Adipocyte (in vitro differentiated cells): ENCODE measurements at regions not wholly inside any gene's neighbourhood (a gene's known extent, or its start where the extent isn't known, plus 50 kb on each side); places are given as distances from the start of the nearest gene placed in this dataset.
"Not testable (repeated sequence)": the region's sequence is repeated elsewhere in the genome, so short reads cannot be mapped to it uniquely, and the experiment has no call there.

Source experiments
- DNase-seq: peaks from one replicate; pipeline ENCODE4 v3.0.0-alpha.2; 2015; ENCODE audit warnings: low read depth
- H3K27me3 ChIP-seq: replicated peaks from 2 replicates; pipeline ENCODE4 v1.7.0; 2013; ENCODE audit warnings: mild to moderate bottlenecking, low read length, moderate library complexity; ENCODE audit not compliant: control insufficient read depth, insufficient read depth
- H3K36me3 ChIP-seq: 2 replicates; pipeline ENCODE4 v1.7.0; 2013; ENCODE audit warnings: low read length, mild to moderate bottlenecking, moderate library complexity; ENCODE audit not compliant: control insufficient read depth, insufficient read depth, severe bottlenecking
- H3K4me1 ChIP-seq: 2 replicates; pipeline ENCODE4 v1.7.0; 2013; ENCODE audit warnings: mild to moderate bottlenecking, low read length, moderate library complexity; ENCODE audit not compliant: control insufficient read depth, insufficient read depth
- H3K4me3 ChIP-seq: 2 replicates; pipeline ENCODE4 v1.7.0; 2013; ENCODE audit warnings: mild to moderate bottlenecking, low read length, moderate library complexity
- H3K9ac ChIP-seq: 2 replicates; pipeline ENCODE4 v1.7.0; 2013; ENCODE audit warnings: mild to moderate bottlenecking, low read length, moderate library complexity
- H3K9me3 ChIP-seq: 2 replicates; pipeline ENCODE4 v1.7.0; 2013; ENCODE audit warnings: mild to moderate bottlenecking, low read length, moderate library complexity; ENCODE audit not compliant: control insufficient read depth

DNA sequence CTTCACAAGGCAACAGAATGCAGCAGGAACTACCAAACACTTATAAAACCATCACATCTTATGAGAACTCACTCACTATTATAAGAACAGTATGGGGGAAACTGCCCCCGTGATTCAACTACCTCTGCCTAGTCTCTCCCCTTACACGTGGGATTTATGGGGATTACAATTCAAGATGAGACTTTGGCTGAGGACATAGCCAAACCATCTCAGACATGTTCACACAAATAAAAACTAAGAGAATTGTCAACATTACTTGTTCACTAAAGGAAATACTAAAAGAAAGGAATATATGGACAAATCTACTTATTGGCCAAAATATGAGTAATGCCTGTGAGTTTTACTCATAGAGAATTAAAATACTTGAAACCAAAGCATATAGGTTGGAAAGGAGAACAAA is 505.1 kb downstream of the IGSF11 start:
- Histone ChIP-seq H3K4me1 (no peaks in the 10 kb centered on the region), H3K9me3 (no peaks in the 10 kb centered on the region), H3K9ac (no peak overlapping the region), H3K4me3 (no peak overlapping the region), H3K36me3 (no peaks in the 10 kb centered on the region), H3K27me3 (no peaks in the 10 kb centered on the region)
- no peak for DNase-seq

DNA sequence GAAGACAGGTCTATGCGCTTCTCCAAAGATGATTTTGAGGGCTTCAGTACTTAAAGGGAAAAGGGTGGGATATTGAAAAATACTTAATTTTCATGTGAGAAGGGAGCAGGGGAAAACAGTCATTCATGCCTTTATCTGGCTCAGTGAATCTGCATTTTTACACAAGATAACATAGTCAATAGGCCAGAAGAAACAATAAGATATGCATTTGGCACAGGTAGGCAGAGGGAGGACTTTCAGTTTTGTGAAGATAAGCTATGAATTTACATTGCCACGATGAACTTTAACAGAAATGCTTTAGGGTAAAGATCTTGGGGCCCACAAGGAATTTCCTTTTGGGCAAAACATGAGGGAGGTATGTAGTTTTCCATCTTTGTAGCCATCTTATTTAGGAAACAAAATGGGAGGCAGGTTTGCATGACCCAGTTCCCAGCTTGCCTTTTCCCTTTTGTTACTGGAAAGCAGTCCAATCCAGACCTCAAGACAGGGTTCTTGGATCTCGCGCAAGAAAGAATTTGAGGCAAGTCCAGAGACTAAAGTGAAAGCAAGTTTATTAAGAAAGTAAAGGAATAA is 504.2 kb downstream of the IGSF11 start:
- no peak overlapping the region for H3K9ac ChIP-seq
- DNase-seq, result no peak
- H3K4me3 ChIP-seq, result no peak overlapping the region
- no peaks in the 10 kb centered on the region for H3K4me1 ChIP-seq
- no peaks in the 10 kb centered on the region for H3K27me3 ChIP-seq
- no peaks in the 10 kb centered on the region for H3K9me3 ChIP-seq
- no peaks in the 10 kb centered on the region for H3K36me3 ChIP-seq

DNA sequence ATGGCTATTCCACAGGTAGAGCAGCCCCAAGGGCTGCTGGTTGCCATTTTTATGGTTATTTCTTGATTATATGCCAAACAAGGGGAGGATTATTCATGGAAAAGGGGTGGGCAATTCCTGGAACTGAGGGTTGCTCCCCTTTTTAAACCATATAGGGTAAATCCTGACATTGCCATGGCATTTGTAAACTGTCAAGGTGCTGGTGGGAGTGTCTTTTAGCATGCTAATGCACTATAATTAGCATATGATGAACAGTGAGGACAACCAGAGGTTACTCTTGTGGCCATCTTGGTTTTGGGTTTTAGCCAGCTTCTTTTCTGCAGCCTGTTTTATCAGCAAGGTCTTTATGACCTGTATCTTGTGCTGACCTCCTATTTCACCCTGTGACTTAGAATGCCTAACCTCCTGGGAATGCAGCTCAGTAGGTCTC is 503.7 kb downstream of the IGSF11 start:
- DNase-seq, H3K9ac ChIP-seq, H3K4me3 ChIP-seq, H3K36me3 ChIP-seq, H3K9me3 ChIP-seq, H3K4me1 ChIP-seq, H3K27me3 ChIP-seq: not testable (repeated sequence)

DNA sequence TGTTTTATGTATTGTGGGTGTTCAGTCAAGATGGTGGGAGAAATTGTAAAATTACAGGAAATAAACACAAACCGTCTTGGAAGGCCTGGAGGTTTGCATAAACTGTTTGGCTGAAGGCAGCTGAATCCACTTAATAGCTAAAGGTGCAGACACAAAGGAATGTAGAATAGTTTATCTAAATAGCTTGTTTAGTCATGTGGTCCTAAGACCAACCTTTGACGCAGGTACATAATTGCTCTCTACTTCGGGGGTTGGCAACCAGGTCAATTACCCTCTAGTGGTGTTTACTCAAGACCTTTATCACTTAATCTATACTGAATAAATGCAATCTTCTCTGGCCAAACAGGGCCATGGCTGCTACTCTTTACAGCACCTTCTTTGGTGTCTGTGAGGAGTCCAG is 502.8 kb downstream of the IGSF11 start:
- H3K4me1 ChIP-seq, result no peaks in the 10 kb centered on the region
- no peak for DNase-seq
- no peaks in the 10 kb centered on the region for H3K27me3 ChIP-seq
- no peaks in the 10 kb centered on the region for H3K9me3 ChIP-seq
- no peak overlapping the region for H3K4me3 ChIP-seq
- H3K36me3 ChIP-seq, result no peaks in the 10 kb centered on the region
- no peak overlapping the region for H3K9ac ChIP-seq

DNA sequence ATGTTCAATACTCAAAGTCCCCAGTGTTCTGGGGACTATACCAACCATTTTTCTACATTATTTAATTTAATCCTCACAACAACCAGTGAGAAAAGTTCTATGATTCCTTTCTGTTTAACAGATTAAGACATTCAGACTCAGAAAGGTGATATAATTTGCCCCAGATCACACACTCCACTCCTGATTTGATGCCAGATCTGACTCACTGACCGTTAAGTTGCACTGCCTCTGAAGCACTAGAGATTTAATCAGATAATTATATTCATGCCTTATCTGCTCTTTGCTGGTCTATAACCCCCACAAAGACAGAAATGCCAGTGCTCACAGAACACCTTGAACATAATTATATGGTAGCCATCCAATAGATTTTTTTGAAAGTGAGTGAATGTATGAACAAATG is 501.0 kb downstream of the IGSF11 start:
- Histone ChIP-seq H3K36me3 (no peaks in the 10 kb centered on the region), H3K4me3 (no peak overlapping the region), H3K9ac (no peak overlapping the region), H3K4me1 (no peaks in the 10 kb centered on the region), H3K27me3 (no peaks in the 10 kb centered on the region), H3K9me3 (no peaks in the 10 kb centered on the region)
- no peak for DNase-seq

DNA sequence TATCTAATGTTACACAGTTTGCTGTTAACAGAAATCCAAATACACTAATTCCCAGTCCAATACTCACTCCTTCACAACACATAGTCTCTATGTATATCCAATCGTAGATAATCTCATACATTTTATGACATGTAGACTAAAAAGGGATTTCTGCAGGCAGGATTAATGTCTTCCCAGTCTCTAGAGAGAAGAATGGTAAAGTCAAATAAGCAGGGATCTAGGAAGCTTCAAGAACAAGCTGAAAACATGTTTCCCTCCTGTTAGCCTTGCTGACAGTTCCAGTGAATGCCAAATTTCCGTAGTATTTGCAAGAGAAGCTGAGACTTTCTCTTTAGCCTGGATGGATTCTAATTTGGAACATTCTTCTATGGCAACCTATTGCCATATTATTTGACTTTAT is 500.1 kb downstream of the IGSF11 start:
- Histone ChIP-seq H3K9me3 (no peaks in the 10 kb centered on the region), H3K4me1 (no peaks in the 10 kb centered on the region), H3K9ac (no peak overlapping the region), H3K27me3 (no peaks in the 10 kb centered on the region), H3K4me3 (no peak overlapping the region), H3K36me3 (no peaks in the 10 kb centered on the region)
- no peak for DNase-seq

DNA sequence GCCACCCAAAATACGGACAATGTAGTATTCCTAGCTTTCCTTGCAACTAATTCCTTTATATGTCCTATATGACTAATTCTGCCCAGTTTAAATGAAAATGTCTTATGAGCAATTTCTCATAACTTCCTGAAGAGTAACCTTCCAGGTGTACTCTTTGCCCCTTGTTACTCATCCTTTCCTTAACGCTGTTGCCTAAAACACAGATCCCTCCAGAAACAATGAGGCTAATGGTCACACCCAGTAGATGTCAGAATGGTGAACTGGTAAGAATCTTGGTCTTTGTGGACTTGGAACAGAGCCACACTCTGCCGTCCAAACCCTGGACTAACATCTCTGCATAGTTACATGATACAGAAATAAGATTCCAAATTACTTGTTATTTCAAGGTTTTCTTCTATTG is 497.9 kb downstream of the IGSF11 start:
- Histone ChIP-seq H3K4me1 (no peaks in the 10 kb centered on the region), H3K4me3 (no peak overlapping the region)
- no peak for DNase-seq

DNA sequence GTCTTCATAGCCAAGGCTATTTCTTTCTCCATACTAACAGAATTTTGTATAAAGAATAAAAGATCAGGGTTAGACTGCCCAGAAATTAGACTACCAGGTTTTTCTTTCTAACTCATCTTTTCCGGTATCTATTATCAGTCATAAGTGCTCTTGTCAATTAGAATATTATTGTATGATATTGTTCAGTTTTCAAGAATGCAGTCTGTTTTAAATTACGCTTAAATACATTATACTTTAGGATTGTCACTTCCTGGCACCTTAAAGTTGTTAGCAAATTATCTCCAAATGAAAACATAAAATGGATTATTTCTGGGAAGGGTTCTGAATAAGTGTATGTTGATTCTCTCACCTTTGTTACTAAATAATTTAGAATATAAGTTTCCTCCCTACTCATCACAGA is 497.2 kb downstream of the IGSF11 start:
- Histone ChIP-seq H3K4me3 (no peak overlapping the region), H3K4me1 (no peaks in the 10 kb centered on the region), H3K27me3 (no peaks in the 10 kb centered on the region), H3K9ac (no peak overlapping the region), H3K36me3 (no peaks in the 10 kb centered on the region), H3K9me3 (no peaks in the 10 kb centered on the region)
- no peak for DNase-seq

More for the DNA sequence above, 497.9 kb downstream of the IGSF11 start:
- H3K27me3 ChIP-seq, result no peaks in the 10 kb centered on the region
- no peaks in the 10 kb centered on the region for H3K36me3 ChIP-seq
- H3K9me3 ChIP-seq, result no peaks in the 10 kb centered on the region
- no peak overlapping the region for H3K9ac ChIP-seq

DNA sequence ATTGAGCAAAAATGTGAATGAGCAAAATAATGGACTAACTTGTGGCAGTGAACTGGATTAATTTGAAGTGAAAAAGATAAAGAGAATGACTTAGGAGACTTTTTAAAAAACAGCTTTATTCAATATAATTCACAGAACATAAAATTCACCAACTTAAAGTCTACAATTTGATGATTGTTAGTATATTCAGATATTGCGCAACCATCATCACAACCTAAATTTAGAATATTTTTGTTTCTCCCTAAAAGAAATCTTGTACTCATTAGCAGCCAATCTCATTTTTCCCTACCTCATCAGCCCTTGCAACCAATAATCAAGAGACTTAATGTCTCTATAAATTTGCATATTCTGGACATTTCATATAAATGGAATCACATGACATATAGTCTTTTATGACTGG is 496.5 kb downstream of the IGSF11 start:
- H3K4me3 ChIP-seq, result no peak overlapping the region
- no peaks in the 10 kb centered on the region for H3K4me1 ChIP-seq
- no peaks in the 10 kb centered on the region for H3K36me3 ChIP-seq
- no peak overlapping the region for H3K9ac ChIP-seq
- H3K9me3 ChIP-seq, result no peaks in the 10 kb centered on the region
- DNase-seq, result no peak
- H3K27me3 ChIP-seq, result no peaks in the 10 kb centered on the region

DNA sequence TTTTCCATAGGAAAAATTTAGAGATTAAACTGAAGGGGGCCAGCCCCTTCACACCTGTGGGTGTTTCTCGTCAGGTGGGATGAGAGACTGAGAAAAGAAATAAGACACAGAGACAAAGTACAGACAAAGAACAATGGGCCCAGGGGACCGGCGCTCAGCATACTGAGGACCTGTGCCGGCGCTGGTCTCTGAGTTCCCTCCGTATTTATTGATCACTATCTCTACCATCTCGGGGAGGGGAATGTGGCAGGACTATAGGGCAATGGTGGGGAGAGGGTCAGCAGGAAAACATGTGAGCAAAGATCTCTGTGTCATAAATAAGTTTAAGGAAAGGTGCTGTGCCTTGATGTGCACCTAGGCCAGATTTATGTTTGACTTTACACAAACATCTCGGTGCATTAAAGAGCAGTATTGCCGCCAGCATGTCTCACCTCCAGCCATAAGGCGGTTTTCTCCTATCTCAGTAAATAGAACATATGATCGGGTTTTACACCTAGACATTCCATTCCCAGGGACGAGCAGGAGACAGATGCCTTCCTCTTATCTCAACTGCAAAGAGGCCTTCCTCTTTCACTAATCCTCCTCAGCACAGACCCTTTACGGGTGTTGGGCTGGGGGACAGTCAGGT is 494.7 kb downstream of the IGSF11 start:
- not testable (repeated sequence) for H3K9ac ChIP-seq, H3K27me3 ChIP-seq, H3K36me3 ChIP-seq, H3K4me3 ChIP-seq, H3K4me1 ChIP-seq, DNase-seq, H3K9me3 ChIP-seq

DNA sequence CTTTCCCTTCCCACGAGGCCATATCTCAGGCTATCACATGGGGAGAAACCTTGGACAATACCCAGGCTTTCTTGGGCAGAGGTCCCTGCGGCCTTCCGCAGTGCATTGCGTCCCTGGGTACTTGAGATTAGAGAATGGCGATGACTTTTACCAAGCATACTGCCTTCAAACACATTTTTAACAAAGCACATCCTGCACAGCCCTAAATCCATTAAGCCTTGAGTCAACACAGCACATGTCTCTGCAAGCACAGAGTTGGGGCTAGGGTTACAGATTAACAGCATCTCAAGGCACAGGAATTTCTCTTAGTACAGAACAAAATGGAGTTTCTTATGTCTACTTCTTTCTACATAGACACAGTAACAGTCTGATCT is 494.2 kb downstream of the IGSF11 start:
- not testable (repeated sequence) for H3K4me1 ChIP-seq, DNase-seq, H3K27me3 ChIP-seq, H3K4me3 ChIP-seq, H3K9me3 ChIP-seq, H3K36me3 ChIP-seq, H3K9ac ChIP-seq

DNA sequence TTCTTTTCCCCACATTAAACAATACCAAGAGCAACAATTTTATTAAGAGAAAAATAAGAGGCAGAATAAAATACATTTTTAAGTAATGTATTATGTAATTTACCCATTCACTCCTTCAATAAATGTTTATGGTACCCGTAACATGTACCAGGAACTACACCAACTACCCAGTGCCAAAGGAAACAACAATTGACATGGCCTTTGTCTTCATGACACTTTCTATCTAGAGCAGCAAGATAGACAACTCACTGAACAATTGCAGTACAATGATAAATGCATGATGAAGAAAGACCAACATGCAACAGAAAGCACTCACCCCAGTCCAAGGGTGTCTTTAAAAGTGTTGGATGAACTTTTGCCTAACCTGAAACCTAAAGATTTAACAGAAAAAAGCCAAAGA is 493.8 kb downstream of the IGSF11 start:
- Histone ChIP-seq H3K36me3 (no peaks in the 10 kb centered on the region), H3K9ac (no peak overlapping the region), H3K4me1 (no peaks in the 10 kb centered on the region), H3K27me3 (no peaks in the 10 kb centered on the region), H3K9me3 (no peaks in the 10 kb centered on the region), H3K4me3 (no peak overlapping the region)
- DNase-seq, result no peak
